Stimulated activated CD8-positive, alpha-beta memory T cell treated with anti-CD3 and anti-CD28 coated beads, Interleukin-7, amount 100 ng/mL, for 1 hour (primary cell): ENCODE measurements at regions not wholly inside any gene's neighbourhood (a gene's known extent, or its start where the extent isn't known, plus 50 kb on each side); places are given as distances from the start of the nearest gene placed in this dataset.

ENCODE experiments used
- DNase-seq, 2 donors: peaks; one replicate each; pipeline ENCODE4 v3.0.0-alpha.2; 2020; ENCODE audit warnings: low read depth in 2 of 2

DNA sequence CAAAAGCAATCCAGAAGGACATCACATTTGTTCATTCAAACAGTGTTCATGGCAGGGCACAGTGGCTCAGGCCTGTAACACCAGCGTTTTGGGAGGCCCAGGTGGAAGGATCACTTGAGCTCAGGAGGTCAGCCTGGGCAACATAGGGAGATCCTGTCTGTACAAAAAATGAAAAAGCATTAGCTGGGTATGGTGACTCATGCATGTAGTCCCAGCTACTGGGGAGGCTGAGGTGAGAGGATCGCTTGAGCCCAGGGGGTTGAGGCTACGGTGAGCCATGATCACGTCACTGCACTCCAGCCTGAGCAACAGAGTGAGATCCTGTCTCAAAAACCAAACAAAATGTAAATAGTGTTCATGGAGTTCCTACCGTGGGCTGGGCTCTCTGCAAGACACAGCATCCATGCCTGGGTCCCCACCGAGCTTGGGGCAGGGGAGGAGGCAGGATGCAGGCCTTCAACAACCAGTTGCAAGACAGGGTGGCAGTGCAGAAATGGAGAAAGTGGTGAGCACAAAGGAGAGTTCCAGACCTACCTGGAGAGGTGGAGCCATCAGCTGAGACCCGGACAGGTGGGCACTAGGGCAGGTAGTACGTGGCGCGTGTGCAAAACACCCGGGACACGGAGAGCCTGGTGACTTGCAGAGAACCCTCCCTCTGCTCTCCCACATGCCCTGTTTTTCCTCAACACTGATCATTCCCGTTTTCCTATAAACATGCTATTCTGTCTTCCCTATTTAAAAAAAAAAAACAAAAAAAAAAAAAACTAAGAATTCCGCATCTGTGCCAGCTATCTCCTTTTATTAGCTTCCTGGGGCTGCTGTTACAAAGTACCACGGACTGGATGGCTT is 138.9 kb downstream of the TOMM20 start:
- no peak for DNase-seq

DNA sequence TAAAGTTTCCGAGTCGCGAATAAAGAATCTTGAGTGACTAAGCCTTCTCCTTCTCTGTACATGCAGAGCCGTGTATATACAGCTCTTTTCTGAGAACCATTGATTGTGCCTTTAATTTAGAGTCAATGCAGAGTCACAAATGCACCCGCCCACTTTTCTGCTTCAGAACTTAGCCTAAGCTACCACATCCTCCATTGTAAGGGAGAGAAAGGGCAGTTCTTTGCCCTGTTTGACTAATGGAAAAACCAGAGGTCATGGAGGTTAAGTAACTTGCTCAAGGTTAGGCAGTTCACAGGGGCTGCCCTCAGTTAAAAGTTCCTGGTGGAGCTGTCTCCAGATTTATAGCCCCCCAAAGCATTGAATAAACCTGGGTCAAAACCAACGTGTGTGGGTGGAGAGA is 139.6 kb downstream of the TOMM20 start:
- DNase-seq: no peak

DNA sequence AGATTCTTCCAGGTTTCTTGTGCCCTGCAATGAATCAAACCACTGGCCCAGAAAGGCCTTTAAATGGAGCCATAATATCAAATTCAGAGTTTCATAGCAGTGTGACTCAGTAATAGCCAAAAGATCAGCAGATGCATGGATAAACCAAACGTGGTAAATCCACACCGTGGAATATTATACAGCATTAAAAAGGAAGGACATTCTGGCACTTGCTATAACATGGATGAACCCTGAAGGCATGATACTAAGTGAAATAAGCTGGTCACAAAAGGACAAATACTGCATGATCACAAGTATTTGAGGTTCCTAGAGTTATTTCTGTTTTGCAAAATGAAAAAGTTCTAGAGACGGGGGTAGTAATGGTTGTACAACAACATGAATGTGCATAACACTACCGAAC is 140.1 kb downstream of the TOMM20 start:
- DNase-seq: no peak

DNA sequence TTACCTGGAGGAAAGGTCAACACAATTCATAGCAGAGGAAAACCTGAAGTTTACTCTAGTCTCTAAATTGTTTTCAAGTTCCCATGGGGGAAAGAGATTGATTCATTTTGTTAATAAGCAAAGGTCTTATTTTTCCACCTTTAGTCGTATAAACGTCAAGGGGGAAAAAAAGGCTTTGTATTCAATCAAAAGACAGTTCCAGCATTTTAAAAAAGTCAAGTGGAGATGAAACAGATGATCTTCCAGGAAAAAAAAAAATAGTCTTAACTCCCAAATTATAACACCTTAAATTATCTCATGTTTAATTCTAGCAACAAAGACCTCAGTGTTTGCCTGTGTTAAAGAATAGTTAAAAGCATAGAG is 140.5 kb downstream of the TOMM20 start:
- no peak for DNase-seq

DNA sequence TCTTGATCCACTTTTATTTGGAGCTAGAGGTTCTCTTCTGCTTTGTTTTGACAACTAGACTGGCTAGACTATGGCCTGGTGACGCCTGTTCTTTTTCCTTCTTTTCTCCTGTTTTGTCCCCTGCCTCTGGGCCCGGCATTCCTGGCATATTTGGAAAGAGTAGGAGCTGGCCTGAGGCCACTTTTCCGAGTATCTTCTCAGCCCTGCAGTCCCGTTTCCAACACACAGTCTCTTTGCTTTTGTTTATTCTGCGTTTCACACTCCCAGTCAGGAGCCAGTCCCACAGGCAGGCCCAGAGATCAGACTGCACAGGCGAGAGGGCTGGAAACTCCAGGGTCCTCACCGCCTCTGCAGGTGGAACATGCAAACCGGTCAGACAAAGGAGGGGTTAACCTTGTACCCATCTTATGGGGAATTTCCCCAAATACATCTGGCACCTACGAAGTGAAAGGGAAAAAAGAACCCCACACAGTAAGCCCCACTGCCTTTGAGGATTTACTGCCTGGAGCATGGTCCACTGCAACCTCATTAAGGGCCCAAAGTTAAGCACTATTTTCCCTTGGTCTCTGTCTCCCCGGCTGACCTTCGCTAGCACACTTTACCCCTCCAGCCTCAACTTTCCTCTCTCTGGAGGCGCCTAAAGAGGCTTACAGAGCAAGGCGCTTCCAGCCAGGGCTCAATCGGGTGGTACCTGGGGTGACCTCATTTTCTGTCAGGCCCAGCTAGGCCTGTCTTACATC is 141.1 kb downstream of the TOMM20 start:
- DNase-seq: no peak

DNA sequence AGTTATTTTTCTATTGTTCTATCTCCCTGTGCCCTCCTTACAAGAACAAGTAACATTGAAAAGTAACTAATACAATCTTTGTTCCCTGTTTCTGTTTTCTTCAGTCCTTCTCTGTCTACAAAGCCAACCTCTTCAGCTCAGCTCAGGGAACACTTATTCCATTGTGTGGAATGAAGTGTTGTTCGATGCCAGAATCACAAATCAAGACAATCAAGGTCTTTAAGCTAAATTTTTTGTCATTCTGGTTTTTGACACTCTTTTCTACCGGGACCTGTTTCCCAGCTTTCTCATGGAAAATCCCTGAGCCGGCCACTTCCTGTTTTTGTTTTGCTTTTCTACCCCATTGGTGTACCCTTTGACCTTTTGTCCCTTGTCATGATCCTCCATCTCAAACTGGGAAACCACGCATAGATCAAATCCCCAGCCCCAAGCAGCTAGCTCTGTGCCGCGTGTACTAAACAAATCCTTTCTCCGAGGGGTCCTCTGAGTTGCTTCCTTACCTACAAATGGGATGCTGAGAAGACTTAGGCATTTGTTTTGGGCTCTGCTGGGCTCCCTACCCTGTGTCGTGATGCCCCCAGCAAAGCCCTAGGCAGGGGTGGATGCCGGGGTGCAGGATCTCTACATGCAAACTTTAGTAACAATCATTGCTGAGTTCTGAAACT is 141.8 kb downstream of the TOMM20 start:
- no peak for DNase-seq

DNA sequence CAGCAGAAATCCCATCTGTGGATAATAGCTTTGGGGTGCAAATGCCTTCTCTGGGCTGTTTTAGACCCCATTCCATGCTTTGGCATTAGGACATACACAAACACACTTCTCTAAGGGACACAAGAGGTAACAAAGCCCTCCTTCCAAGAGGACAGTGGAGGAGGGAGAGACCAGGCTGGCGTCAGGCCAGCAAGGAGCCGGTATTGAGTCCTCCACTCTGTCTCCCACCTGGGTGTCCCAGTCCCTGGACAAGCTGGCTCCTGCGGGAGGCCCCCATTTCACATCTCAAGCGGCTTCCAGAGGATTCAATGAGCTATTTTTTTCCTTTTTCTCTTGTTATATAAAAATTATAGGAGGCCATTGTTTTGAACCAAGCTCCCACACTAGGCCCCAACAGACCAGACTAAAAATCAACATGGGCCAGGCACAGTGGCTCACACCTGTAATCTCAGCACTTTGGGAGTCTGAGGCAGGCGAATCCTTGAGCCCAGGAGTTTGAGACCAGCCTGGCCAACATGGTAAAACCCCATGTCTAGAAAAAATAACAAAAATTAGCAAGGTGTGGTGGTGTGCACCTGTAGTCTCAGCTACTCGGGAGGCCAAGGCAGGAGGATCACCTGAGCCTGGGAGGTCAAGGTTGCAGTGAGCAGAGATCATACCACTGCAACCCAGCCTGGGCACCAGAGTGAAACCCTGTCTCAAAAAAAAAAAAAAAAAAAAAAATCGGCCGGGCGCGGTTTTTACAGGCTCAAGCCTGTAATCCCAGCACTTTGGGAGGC is 142.9 kb downstream of the TOMM20 start:
- no peak for DNase-seq

DNA sequence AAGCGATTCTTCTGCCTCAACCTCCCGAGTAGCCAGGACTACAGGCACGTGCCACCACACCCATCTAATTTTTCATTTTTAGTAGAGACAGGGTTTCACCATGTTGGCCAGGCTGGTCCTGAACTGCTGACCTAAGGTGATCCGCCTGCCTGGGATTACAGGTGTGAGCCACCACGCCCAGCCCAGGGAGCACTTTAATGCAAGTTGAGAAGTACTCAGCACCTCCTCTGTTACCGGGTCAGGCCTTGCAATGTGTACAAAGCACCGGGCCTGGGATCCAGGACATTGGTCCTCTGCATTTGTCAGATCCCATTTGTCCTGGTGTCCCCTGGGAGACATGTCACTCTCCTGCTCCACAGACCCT is 143.6 kb downstream of the TOMM20 start:
- no peak for DNase-seq

DNA sequence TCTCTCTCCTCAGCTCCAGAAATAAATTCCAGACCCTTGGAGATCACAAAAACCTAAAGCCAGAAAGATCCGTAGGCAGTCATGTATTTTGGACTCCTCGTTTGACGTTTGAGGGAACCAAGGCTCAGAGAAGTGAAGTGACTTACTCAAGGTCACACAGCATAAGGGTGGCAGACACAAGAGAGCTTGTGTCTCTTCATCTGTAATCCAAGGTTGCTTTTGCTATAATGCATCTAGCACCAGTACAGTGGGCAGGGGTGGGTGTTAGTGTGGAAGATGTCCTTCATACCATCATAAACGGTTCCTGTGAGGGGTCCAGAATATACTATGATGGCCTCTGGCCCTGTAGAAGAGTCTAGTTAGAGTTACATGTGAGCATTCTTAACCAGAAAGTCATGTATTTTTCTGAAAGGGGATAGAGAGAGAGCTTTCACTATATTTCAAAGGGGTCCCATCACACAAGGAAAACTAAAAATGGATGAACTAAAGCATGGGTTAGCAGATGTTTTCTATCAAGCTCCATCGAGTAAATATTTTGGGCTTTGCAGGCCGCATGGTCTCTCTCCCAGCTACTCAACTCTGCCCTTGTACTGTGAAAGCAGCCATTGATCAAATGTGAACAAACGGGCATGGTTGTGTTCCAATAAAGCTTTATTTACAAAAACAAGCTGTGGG is 144.9 kb downstream of the TOMM20 start:
- DNase-seq: no peak

DNA sequence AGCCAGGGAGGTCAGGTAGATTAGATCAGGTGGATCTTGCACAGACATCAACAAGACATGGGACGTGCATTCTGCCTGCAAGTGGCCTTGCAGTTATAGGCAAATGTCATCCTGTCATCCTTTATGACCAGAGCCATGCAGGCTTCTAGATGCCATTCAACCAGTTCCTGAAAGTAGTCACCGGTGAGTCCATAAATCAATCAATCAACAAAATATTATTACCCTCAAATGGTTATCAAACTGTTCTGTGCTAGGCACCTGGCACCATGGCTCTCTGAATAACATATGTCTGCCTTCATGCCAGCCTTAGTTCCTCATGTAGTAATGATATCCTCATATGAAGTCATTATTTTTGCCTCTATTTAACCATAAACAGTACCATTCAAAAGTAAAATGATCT is 146.9 kb downstream of the TOMM20 start:
- no peak for DNase-seq

DNA sequence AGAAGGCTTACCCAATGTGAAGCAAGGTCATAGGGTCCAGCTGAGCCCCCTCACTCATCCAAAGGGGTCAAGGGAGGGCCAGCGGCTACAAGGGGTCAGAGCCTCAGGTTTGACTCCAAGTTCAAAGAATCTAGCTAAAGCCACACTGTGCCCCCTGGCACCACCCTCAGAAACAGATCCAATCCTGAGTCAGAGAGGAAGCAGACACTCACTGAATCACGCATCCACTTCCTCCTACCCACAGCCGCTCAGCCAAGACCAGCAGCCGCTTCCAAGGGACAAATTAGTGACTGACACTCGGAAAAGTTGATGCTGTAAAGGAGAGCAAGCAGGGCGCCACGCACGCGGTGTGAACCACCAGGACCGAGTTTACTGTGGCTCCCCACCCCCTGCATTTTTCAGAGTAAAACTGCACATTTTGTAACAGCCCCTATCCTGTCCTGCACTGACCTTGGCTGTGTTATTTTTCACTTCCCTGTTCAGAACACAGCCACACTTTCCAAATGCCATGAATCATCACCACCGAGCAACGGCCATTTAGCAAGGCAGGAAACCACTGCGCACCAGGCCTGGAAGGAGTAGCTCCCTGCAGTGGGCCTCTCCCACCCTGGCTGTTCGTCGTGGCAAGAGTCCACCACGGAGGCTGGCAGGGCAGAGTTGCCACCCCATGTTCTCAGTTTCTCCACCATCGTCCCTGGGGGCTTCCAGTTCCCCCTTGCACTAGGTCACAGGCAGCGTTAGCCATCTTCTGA is 147.8 kb downstream of the TOMM20 start:
- peak; percentile 24 to 33 for DNase-seq

DNA sequence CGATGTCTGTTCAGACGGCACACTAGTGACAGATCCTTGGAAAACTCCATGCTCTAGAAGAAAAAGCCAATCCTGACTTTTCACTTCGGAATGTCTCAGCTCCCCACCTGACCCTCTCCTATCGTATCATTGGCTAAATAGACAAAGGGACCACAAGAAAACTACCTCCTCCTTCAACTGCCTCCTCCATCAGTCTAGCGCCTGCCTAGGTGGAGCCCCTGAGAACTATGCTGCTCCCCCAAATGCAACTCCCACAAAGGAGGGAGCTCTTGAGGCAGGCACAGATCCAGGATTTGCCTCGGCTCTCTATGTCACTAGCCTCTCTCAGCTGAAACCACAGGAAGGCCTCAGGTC is 148.4 kb downstream of the TOMM20 start:
- DNase-seq: no peak

DNA sequence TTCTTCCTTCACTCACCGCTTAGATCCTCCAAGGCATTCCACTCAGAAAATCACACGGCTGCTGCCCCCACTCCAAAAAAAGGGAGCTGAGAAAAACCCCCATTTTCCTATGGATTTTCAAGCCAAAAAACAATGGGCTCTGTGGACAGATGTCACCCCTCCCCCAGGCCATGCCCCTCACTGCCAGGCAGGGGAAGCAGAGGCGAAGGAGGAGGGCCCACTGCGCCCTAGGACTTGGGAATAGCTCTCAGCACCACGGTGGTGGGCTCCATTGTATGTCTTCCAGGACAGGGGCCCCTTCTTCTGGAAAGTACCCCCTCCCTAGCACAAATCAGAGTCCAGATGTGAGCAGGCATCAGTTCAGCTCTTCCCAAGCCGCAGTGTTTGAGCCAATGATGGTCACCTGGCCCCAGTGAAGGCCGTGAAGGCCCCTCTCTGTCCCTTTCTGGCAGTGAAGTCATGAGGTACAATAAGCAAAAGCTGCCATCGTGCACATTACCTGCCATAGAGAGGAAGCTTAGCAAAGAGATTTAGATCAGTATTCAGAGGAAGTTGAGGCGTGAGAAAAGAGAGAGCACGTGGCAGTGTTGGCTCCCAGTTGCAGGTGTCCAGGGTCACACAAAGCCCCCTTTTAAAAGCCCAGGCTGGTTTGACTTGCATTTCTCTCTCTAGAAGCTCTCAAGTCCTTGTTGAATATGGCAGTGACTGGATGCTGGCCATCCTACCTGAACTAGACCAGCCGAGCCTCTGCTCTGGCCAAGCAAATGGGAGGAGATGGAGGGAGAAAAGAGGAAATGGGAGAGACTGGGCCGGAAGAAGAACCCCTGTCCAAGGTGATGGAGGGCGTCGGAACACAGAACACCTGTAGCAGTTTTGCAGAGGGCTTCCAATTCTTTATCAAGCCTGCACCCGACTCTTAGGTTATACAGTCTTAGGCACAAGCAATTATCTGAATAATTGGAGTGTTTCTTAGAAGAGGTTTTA is 149.0 kb downstream of the TOMM20 start:
- DNase-seq: no peak

DNA sequence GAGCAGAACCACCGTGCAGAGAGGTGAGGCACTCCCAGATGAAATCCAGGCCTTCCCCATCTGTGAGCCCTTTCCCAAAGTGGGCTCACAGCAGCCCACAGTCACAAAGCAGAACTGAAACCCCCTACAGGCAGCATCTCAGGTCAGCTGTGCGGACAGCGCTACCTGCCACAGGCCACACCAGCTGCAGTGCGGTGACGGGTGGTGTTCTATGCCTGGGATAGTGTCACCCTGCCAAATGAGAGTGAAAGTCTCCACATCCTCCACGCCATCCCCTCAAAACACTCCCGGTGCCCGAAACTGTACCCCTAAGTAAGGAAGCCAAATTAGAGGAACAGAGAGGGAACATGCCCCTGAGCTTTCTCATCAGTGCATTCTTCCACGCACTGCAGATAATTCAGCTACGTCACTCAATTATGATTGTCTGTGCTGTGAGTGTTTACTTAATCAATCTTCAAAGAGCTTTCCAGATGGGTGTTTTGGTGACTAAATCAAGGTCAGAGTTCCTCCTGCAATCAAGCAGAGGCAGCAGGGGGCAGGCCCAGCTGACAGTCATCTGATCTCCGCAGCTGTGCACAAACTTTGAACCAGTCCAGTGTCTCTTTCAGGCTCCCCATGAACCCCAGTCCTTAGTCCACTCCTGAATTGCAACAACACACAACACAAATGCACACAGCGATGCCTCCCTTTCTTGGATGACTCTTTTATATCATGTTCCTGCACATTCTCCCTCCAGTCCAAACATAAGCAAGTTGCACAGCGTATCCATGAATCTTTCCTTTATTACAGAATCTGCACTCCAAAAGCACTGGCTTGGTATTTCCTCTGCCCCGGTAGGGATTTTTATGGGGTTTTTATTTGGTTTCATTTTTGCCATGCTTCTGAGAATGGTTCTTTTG is 150.0 kb downstream of the TOMM20 start:
- DNase-seq: peak in 1 of 2 donors; percentile 27

DNA sequence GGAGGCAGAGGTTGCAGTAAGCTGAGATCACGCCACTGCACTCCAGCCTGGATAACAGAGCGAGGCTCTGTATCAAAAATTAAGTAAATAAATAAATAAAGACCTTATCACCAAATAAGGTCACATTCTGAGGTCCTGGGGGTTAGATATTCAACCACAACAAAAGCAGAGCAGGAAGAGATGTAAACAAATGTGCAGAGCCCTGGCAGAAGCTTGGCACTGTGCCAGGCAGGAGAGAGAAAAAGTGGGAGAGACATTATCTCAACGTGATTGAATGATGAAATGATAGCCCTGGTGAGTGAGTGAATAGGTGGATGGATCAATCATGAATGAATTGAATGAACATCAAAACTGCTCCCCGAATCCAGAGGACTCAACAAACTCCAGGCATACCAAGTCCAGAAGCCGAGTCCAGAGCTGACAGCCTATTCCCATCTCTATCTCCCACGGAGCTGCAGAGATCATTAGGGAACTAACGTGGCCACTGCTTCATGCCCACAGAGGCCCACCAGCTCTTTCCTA is 150.7 kb downstream of the TOMM20 start:
- DNase-seq: no peak

DNA sequence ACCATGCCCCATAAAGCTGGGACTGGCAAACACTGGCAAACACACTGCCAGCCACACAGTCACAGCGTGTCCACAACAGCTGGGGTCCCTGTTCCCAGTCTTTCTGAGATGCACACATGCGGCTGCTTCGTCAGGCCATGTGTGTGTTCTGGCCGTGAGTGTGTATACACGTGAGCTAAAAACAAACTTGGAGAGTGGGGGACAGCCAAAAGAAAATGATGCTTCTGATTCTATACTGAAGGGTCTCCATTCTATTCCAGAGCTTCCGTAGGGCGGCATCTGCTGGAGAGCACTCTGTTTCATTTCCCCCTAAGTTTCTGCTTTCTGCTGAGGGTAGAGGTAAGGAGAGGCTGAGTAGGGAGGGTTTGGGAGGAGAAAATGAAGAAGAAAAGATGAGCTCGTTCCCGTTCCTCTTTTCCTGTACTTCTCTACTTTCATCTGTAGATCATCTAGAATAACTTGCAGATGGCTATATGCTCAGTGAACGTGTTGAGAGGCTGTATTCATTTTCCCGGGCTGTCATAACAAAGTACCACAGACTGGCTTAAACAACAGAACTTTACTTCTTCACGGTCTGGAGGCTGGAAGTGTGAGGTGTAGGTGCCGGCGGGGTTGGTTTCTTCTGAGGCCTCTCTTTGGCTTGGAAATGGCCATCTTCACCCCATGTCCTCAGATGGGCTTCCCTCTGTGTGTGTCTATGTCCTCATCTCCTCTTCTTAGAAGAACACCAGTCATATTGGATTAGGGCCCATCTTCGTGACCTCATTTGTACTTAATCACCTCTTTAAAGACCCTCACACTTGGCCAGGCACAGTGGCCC is 151.6 kb downstream of the TOMM20 start:
- DNase-seq: no peak
